Stimulated activated CD4-positive, alpha-beta T cell treated with anti-CD3 and anti-CD28 coated beads, Interleukin-1b, Interleukin-23, amount 100 ng/mL, for 48 hours (primary cell): ENCODE measurements at regions not wholly inside any gene's neighbourhood (a gene's known extent, or its start where the extent isn't known, plus 50 kb on each side); places are given as distances from the start of the nearest gene placed in this dataset.
"Not testable (repeated sequence)": the region's sequence is repeated elsewhere in the genome, so short reads cannot be mapped to it uniquely, and the experiment has no call there.

ENCODE experiments used
- DNase-seq: peaks from one replicate; pipeline ENCODE4 v3.0.0-alpha.2; 2020

DNA sequence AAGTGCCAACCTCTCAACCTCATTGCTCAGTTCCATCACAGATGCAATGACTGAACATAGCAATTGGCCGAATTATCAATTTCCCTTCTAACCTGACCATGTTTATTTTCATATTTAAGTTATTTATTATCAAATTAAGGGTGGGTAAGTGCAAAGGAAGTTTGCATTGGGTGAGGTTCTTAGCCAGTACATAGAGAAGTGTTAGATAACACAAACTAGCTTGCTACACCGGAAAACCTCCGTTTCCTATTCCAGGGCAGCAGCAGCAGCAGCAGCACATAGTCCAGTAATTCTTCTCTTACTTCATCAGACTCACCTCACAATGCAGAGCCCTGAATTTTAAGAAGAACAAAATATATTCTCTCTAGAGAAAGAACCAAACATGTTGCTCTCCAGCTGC lies 200.5 kb upstream of the OR4E1 start:
- DNase-seq, result no peak

DNA sequence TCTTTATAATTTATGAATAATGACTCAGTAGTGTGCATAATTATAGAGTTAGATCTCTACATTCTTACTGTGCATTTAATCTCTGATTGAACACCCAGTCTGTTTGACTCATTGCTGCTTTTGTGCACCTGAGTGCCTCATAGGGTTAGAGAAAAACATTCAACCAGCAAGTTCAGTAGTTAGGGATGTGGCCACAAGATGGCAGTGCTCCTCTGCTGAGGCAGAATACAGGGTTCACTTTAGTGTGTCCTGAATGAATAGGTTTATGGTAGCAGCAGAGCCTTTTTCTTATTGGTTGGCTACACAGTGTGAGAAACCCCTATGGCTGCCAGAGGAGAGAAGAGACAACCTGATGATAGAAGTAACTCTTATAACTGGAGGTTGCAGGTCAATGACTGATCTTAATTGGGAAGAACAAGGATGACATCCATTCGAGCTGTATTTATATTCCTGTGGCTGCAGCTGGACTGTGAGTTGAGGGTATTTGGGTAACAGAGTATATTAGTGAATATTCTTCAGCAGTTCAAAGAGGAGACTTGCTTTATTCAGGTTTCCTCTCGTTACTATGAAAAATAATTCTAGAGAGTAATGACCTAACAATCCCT lies 194.9 kb upstream of the OR4E1 start:
- DNase-seq, result peak; percentile 84

DNA sequence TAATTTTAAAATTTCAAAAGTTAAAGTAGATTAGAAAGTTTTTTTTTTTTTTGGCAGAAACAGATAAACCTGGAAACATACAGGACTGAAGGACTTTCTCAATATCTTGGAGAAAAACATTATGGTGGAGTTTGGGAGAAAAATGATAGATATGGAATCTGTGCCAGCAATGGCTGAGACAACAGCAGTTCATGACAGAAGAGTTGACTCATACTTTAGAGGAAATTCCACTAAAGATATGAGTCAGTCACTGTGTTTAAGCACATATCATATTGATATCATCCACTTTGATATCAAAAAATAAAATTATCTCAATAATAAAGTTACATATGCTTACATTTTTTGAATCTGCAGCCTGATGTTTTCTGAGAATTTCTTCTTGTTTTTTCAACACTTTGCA lies 193.9 kb upstream of the OR4E1 start:
- DNase-seq, result no peak

DNA sequence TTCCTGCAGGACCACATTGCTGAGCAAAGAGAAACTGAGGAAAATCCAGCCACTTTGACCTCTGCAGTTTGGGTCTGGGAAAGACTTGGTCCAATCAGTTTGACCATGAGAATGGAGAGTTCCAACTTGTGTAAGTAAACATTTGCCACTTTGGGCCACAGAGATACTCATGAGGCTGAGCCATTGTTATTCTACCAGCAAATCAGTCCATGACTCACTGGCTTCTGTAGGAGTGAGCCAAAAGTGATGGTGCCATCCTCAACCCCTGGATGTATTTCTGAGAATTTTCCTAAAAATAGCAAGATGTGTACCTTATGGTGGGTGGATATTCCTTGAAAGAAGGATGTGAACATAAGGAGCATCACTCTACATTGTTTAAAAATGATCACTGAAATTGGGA lies 192.9 kb upstream of the OR4E1 start:
- no peak for DNase-seq

DNA sequence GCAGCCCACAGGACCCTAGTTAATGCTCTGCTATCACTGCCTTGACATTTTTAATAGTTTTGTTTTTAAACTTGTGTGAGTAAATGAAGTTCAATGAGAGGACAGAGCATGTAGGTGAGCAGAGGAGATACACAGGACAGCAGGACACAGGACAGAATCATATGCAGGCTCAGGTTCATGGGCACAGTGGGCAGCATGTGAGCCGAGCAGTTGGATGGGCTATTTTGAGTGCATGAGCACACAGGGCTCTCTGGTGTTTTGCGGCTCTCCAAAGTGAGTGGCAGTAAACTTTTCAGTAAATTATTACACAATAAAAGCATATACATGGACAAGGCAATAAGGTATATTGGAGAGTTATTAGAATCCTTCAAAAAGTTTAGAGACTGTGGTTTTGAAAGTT lies 189.7 kb upstream of the OR4E1 start:
- no peak for DNase-seq

DNA sequence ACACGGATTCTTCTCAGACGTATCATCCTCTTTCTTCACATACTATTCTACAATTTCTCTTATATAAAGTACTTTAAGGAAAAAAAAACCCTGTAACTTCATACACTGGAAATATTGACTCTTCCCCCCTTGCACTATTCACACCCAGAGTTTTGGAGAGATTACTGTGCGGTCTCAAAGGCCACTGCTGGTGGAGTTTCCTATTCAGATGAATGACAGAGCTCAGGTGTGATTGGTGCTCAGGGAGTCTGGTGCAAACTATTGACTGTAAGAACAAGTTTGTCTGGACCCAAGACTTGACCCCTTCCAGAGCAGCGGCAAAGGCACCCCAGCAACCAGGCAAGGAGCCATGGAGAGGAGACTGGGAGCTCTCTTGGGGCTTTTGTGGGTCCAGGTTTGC lies 187.5 kb upstream of the OR4E1 start:
- DNase-seq, result no peak

DNA sequence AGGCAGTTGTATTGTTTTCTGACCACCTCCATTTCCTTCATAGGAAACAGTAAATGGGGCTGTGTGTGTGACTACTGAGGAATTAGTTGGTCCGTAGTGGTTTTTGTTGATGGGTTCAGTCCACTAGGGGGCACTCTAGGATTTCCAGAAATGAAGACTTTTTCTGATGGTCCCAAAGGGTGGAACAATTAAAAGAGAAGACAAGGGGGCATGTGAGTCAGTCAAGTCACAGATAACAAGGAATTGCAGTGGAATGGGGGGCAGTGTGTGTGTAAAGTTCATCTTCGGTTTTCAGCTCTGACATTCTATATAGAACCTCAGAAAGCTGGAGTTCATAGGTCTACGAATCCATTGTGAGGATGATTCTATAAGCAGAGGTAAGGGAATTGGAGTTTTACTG lies 186.6 kb upstream of the OR4E1 start:
- DNase-seq, result peak; percentile 41

DNA sequence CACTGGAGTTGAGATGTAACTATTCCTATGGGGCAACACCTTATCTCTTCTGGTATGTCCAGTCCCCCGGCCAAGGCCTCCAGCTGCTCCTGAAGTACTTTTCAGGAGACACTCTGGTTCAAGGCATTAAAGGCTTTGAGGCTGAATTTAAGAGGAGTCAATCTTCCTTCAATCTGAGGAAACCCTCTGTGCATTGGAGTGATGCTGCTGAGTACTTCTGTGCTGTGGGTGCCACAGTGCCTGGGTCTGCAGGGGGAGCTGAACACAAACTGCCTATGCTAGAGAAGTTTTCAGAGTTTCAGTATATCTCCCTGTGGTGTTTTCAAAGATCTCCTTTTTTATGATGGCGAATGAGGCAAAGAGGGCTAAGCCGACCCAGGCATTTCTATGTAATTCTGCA lies 179.2 kb upstream of the OR4E1 start:
- DNase-seq, result no peak

DNA sequence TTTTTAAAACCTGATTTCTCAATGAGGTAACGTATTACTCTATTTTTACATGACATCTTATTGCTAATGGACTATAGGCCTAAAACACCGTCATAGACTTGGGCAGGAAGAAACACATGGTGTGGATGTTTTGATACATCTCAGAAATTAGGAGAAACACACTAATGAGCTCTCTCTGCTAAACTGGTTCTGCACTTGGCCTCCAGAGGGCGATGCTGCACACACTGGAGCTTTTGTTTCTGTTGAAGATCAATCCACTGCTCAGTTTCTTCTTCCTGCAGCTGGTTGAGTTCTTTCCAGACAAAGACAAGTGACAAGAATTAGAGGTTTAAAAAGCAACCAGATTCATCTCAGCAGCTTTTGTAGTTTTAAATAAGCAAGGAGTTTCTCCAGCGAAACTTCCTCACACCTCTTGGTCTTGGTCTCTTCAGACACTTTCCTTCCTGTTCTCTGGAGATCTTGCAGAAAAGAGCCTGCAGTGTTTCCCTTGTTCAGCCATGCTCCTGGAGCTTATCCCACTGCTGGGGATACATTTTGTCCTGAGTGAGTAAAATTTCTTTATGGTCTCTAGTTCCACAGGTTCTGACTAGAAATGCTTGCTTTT lies 178.5 kb upstream of the OR4E1 start:
- peak; percentile 71 for DNase-seq

DNA sequence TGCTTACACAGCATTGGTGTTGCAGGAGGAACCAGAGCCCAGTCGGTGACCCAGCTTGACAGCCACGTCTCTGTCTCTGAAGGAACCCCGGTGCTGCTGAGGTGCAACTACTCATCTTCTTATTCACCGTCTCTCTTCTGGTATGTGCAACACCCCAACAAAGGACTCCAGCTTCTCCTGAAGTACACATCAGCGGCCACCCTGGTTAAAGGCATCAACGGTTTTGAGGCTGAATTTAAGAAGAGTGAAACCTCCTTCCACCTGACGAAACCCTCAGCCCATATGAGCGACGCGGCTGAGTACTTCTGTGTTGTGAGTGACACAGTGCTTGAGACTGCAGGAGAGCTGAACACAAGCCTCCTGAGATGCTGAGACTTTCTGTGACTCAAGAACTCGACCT lies 173.3 kb upstream of the OR4E1 start:
- DNase-seq, result peak; percentile 42

DNA sequence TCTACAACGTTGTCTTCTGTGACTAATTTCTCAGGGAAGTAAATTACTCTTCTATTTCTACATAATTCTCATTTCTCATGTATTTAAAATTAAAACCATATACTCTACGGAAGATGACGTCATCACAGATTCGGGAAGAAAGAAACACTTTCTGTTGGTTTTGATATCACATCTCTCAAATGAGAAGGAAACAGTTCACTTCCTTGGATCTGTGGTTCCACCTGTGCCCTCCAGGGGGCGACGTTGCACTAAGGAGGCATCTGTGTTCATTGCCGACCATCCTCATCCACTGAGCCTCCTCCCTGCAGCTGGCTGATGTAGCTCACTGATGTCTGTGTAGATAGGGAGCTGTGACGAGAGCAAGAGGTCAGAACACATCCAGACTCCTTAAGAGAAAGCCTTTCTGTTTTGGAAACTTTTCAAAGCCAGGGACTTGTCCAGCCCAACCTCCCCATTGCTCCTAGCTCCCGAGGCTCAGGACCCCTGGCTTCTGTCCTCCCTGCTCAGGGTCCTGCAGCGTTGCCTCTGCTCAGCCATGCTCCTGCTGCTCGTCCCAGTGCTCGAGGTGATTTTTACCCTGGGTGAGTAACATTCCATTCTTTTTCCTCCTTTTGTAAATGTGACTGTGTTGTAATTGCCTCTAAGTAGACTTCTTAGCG lies 172.7 kb upstream of the OR4E1 start:
- DNase-seq, result peak; percentile 82

DNA sequence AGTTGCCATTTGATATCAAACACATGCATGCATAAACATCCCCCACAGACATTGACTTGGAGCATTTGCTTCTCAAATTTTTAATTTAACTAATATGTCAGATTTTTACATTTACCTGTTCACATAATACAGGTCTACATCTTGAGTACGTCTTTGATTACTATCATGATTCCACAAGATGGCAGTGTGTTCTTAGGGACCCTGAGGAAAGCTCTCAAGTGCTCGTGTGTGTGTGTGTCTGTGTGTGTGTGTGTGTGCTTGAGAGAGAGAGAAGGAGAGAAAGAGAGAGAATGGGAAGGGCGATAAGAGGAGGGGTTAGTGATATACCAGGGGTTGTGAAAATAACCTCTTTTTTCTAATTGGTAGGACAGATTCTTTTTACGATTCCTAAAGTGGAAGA lies 167.1 kb upstream of the OR4E1 start:
- DNase-seq, result no peak

DNA sequence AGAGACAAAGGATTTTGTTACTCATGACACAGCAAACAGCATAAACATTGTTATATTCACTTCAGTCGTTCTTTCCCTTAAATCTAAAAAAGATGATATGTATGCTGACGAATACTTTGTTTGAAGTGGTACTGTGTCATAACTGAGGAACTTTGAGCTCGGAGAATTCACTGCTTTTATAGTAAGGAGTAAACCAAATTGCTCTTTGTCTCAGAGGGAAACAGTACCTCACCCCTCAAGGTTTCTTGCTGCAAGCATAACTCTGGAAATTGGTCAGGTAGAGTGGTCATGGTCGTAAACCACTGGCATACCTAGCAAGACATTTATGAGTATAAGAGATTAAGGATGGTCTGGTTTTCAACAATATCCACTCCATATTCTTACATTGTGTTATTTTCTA lies 160.2 kb upstream of the OR4E1 start:
- DNase-seq, result no peak

DNA sequence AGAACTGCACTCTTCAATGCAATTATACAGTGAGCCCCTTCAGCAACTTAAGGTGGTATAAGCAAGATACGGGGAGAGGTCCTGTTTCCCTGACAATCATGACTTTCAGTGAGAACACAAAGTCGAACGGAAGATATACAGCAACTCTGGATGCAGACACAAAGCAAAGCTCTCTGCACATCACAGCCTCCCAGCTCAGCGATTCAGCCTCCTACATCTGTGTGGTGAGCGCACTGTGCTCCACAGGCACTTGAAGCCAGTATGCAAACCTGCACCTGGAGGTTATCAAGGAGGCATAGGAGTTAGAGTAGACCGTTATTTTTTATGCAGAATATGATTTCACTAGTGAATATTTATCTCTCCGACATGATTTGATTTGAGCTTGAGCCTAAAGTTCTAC lies 152.2 kb upstream of the OR4E1 start:
- no peak for DNase-seq

DNA sequence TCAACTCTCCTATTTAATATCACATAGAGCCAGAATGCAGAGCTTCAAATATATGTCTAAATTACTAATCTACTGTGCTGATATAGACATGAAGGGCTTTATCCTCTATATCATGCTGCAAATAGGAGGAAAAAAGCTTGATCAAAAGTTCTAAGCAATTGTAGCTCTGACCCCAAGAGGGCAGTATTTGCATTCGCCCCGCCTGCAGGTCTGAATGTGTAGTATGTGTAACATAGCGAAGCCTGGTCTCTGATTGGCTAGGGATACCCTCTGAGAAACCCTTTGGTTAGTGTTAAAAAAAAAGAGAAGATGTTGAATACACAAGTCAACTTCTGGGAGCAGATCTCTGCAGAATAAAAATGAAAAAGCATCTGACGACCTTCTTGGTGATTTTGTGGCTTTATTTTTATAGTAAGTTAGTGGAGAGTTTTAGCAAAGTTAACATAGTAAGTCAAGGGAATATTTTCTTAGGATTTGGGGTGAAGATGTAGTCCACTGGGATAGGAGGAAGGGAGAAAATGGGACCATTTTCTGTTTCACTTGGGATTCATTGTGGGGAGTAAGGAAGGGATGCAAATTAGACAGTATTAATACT lies 151.6 kb upstream of the OR4E1 start:
- peak; percentile 62 for DNase-seq

DNA sequence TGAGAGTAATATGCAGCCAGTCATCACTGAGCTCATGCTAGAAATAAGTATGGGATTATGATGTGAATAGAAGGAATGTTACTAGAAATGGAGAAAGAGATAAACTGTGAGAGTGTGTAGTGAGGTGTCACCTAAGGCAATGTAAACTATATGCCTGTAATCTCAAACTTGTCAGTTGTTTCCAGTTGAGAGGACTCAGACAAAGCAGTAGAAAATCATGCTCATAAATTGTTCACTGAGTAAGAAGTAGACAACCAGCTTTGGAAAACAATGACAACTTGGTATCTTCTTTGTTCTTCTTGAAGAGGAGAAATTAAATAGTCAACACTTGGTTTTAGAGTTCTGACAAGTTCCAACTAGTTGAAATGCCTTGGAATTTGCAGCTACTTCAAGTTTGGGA lies 148.5 kb upstream of the OR4E1 start:
- DNase-seq, result no peak

DNA sequence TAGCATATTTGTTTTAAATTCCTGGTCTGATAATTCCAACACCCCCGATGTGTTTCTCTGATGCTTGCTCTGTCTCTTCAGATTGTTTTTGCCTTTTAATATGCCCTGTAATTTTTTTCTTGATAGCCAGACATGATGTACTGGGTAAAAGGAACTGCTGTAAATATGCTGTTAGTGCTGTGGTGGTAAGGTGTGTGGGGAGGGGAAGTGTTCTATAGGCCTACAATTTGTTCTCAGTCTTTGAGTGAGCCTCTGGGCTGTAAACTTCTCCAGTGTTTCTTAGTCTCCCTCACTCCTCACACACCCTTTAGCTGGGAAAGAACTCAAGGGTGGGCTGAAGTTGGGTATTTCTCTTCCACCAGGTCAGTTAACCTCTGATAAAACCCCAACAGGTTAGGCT lies 147.0 kb upstream of the OR4E1 start:
- no peak for DNase-seq

DNA sequence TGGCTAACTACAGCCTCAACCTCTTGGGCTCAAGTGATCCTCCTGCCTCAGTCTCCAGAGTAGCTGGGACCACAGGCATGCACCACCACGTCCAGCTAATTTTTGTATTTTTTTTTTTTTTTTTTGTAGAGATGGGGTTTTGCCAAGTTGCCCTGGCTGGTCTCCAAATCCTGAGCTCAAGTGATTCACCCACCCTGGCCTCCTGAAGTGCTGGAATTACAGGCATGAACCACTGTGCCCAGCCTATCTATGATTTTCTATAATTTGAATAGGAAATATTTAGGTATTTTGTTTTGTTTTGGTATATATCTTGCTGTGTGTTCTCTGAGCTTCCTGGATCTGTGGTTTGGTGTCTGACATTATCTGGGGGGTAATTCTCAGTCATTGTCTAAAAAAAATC lies 146.3 kb upstream of the OR4E1 start:
- DNase-seq, result not testable (repeated sequence)

DNA sequence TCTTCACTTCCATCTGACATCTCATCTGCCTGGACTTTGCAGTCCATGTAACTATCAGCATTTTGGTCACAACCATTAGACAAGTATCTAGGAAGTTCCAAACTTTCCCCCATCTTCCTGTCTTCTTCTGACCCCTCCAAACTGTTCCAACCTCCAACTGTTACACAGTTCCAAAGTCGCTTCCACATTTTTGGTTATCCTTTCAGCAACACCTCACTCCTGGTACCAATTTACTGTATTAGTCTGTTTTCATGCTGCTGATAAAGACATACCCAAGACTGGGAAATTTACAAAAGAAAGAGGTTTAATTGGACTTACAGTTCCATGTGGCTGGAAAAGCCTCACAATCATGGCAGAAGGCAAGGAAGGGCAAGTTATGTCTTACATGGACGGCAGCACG lies 143.4 kb upstream of the OR4E1 start:
- DNase-seq, result not testable (repeated sequence)

DNA sequence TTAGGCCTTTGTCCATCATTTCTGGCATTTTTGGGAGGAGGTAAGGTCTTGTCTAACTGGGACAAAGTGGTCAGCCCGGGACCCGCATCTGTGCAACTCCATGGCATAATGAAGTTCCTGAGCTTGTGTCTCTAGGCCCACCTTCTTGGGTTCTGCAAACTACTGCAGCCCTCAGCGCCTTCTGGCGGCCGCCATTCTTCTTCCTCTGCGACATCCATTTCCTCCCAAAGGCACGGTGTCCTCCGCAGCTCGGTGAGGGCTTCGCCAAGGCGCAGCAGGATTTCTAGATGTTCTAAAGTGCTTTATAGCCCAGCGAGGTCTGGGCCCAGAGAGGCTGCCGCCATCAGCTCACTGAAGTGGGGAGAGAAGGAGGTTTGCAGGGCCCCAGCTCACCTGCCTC lies 134.4 kb upstream of the OR4E1 start:
- DNase-seq, result no peak

DNA sequence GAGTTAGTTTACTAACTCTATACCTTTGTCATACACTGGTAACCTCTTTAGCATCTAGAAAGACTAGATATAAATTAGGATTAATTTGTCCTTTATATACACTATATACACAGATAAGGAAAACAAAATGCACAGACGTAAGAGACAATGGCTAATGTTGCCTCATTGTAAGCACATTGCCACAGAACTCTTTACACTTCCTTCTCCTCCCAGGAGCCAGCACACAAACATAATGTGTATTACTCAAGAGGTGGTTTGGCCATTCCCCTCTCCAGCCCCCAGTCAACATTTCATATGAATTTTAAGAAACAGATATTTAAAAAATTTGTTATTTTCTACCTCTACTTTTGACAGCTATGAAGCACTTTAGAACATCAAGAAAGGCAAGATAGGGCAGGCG lies 131.4 kb upstream of the OR4E1 start:
- DNase-seq, result no peak

DNA sequence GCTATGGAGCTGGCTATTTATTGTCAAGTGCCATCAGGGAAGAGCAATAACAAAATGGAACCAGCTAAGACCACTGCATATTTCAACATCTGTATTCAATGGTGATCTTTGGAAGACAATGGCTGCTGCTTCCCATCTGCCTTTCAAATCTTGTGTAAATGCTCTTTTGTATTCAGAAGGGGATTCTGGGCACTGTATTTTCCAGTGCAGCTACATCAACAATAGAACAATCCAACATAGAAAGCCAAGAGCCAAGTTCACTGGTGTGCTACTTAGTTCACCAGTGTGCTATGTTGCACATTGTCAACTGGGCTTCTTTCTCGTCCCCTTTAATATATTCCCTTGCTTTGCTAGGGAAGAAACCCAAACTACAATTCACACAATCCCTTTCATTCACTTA lies 128.8 kb upstream of the OR4E1 start:
- no peak for DNase-seq

DNA sequence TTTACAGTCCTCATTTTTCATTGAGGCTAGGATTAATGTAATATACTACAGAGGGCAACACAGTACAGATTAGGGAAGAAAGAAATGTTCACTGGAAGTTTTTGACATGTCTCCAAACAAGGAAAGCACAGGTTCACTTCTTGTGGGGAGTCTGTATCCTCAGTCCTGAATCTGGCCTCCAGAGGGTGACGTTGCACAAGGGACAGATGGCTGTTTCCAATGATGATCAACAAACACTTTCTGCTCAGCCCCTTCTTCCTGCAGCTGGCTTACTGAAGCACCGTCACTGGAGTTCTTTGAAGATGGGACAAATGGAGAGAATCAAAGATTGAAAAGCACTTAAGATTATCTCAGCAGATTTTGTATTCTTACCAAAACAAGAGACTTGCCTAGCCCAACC lies 123.3 kb upstream of the OR4E1 start:
- no peak for DNase-seq

DNA sequence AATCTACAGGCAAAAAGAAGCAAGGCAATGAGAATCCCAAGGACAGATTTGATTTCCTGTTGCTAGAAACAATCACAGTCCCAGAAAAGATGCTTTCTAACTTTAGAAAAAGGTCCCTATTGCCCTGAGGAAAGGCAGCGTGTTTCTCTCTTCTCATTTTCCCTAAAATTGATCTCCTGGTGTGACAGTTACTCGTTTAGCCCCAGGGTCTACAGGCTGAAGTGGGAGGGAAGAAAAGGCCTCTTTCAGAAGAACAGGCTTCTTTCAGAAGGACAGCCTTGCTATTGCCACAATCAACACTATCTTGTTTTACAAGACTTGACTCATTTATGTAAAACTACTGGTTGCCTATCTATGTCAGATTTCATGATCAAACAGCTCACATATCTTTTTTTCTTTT lies 121.8 kb upstream of the OR4E1 start:
- no peak for DNase-seq

DNA sequence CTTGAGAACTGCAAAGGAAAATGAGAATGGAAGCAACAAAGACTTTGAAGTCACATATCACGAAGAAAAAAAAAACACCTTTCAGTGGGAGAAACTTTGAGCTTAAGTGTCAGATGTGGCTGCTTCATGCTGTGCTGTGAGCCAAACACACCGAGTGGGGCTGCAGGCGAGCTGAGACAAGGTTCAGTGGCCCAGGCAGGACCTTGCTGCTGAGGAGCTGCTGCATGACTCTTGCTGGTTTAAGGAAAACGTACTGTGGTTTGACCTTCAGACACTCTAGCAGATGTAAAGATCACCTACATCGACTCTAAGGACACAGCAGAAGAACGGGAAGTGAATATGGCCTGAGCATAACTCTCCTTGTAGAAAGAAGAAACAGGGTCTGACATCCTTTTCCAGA lies 118.1 kb upstream of the OR4E1 start:
- no peak for DNase-seq
